ENCODE measurements at regions not wholly inside any gene's neighbourhood (a gene's known extent, or its start where the extent isn't known, plus 50 kb on each side); places are given as distances from the start of the nearest gene placed in this dataset.

DNA sequence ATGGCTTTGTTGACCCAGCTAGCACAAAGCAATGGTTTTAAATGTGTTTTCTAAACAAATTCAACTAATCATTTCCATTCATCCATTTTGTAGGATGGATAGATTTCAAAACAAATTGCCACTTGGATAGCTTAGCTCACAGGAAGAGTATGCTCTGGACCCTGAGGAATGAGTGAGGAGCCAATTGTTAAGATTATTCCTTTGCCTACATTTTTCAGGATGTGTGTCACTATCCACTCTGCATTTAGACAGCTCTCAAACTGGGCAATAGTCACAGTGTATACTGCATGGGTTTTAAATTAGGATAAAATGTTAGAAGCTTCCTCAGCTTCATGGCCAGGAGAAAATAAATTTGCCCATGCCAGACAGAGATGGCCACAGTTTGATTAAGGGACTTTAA lies 605.6 kb upstream of the TEX47 start:
- ATAC-seq (no peak), DNase-seq (no peak)
- peaks cover 0 to 2% (median 0%) of the 10 kb centered on the region in 12 donors for H3K9me3 ChIP-seq
- H3K27ac ChIP-seq, result no peak overlapping the region
- no peaks in the 10 kb centered on the region for H3K36me3 ChIP-seq
- TF ChIP-seq POLR2A (IDR thresholded peaks at IDR 0.05), result no peak
- no peaks in the 10 kb centered on the region for H3K27me3 ChIP-seq
- no peak overlapping the region for H3K4me3 ChIP-seq
- H3K4me1 ChIP-seq, result peaks cover 0 to 4% (median 0%) of the 10 kb centered on the region in 12 donors
- intact Hi-C loops (cut with DNase I), result no loop called here

DNA sequence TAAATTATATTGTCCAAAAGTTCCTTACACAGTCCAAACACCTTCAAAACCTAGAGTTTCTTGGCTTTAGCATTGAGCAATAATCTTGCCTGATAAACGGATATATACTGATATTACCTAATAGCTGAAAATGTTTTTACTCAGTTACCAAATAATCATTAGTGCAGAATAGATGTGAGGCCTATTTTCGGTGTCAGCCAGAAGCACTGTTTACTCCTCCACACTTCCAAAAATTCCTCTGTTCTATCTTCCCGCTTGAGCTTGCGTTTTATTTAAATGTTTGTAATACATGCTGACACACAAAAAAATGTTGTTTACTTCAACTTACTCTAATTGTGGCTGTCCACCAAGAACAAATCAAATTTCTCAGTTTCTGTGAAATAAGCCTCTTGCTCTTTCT lies 606.2 kb upstream of the TEX47 start:
- ATAC-seq, result no peak
- H3K36me3 ChIP-seq, result no peaks in the 10 kb centered on the region
- H3K27me3 ChIP-seq, result no peaks in the 10 kb centered on the region
- H3K4me3 ChIP-seq, result no peak overlapping the region
- H3K9me3 ChIP-seq, result peaks cover 0 to 2% (median 0%) of the 10 kb centered on the region in 12 donors
- 58 to 69% (median 63%) methylated on average over 4 of the region's 4 CpGs for WGBS, 4 donors
- intact Hi-C loops (cut with DNase I), result no loop called here
- no peak for TF ChIP-seq POLR2A (IDR thresholded peaks at IDR 0.05)
- TF ChIP-seq, protein P1, sequence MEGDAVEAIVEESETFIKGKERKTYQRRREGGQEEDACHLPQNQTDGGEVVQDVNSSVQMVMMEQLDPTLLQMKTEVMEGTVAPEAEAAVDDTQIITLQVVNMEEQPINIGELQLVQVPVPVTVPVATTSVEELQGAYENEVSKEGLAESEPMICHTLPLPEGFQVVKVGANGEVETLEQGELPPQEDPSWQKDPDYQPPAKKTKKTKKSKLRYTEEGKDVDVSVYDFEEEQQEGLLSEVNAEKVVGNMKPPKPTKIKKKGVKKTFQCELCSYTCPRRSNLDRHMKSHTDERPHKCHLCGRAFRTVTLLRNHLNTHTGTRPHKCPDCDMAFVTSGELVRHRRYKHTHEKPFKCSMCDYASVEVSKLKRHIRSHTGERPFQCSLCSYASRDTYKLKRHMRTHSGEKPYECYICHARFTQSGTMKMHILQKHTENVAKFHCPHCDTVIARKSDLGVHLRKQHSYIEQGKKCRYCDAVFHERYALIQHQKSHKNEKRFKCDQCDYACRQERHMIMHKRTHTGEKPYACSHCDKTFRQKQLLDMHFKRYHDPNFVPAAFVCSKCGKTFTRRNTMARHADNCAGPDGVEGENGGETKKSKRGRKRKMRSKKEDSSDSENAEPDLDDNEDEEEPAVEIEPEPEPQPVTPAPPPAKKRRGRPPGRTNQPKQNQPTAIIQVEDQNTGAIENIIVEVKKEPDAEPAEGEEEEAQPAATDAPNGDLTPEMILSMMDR (IDR thresholded peaks at IDR 0.05), result no peak
- no peak overlapping the region for H3K27ac ChIP-seq
- peaks cover 0 to 4% (median 0%) of the 10 kb centered on the region in 12 donors for H3K4me1 ChIP-seq
- DNase-seq, result no peak

DNA sequence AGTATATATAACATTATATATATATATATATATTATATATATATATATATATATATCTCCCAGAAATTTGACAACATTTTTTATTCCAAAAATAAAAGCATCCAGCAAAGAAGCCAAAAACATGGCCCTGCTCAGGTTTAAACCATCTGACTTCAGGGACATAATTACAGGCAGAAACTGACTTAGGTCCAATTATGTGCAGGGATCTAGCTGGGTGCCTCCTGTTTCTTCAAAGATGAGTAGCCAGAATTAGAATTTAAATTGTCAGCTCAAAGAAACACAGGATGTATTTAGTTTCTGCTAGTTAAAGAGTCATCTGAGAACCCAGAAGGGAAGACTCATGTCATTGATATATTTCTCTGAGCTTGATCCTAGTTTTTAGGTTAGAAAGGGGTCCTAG lies 656.4 kb upstream of the TEX47 start:
- TF ChIP-seq, protein P1 (IDR thresholded peaks at IDR 0.05), result no peak
- no peak for TF ChIP-seq POLR2A (IDR thresholded peaks at IDR 0.05)
- no peaks in the 10 kb centered on the region for H3K4me1 ChIP-seq
- H3K9me3 ChIP-seq, result no peaks in the 10 kb centered on the region
- H3K27ac ChIP-seq, result no peak overlapping the region
- no peaks in the 10 kb centered on the region for H3K27me3 ChIP-seq
- intact Hi-C loops (cut with DNase I), result no loop called here
- H3K4me3 ChIP-seq, result no peak overlapping the region
- no peaks in the 10 kb centered on the region for H3K36me3 ChIP-seq
- ATAC-seq, result no peak
- no peak for DNase-seq

DNA sequence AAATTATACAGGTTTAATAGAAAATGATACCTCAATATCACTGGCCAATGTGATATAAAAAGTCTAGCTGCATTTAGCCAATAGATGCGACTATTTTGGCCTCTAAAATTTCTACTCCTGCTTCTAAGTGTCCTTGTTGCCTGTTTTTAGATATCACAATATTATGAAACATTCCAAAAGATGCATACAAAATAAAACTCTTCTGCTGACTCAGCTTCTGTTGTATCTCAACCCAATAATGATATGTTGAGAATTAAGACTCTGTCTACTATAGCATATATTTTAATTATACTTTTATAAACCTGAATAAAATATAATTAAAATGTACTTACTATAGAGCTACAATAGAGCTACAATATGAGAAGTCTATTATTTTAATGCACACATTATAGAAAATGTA lies 661.0 kb upstream of the TEX47 start:
- peaks cover 0 to 5% (median 0%) of the 10 kb centered on the region in 12 donors for H3K9me3 ChIP-seq
- no peaks in the 10 kb centered on the region for H3K36me3 ChIP-seq
- H3K4me1 ChIP-seq, result no peaks in the 10 kb centered on the region
- no peak overlapping the region for H3K27ac ChIP-seq
- intact Hi-C loops (cut with DNase I), result no loop called here
- TF ChIP-seq POLR2A (IDR thresholded peaks at IDR 0.05), result no peak
- TF ChIP-seq, protein P1 (IDR thresholded peaks at IDR 0.05), result no peak
- DNase-seq (no peak), ATAC-seq (no peak)
- 58 to 76% (median 59%) methylated on average over 1 of the region's 1 CpG for whole genome bisulfite sequencing, 4 donors
- no peaks in the 10 kb centered on the region for H3K27me3 ChIP-seq
- H3K4me3 ChIP-seq, result no peak overlapping the region

DNA sequence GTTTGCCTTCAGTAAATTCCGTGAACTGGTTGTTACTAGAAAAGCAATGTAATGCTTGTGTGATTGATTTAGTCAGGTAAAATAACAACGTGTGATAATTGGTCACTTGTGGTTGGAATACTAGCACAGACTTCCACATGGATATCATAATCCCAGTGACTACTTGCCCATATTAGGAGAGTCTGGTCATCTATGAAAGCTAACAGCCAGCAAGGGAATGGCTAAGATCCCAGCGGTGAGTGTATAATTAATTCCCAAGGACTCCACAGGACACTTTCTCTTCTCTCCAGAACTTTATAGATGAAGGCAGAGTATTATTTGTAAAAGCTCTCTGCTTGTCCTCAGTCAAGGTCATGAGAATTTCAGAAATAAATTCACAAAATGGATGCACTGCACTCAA lies 662.6 kb upstream of the TEX47 start:
- H3K4me3 ChIP-seq, result no peak overlapping the region
- intact Hi-C loops (cut with DNase I), result no loop called here
- no peak overlapping the region for H3K27ac ChIP-seq
- TF ChIP-seq, protein P1 (IDR thresholded peaks at IDR 0.05), result no peak
- TF ChIP-seq POLR2A (IDR thresholded peaks at IDR 0.05), result no peak
- peaks cover 0 to 5% (median 0%) of the 10 kb centered on the region in 12 donors for H3K9me3 ChIP-seq
- ATAC-seq (no peak), DNase-seq (no peak)
- H3K36me3 ChIP-seq, result no peaks in the 10 kb centered on the region
- H3K4me1 ChIP-seq, result no peaks in the 10 kb centered on the region
- H3K27me3 ChIP-seq, result no peaks in the 10 kb centered on the region
- WGBS, 4 donors, result 66 to 77% (median 70%) methylated on average over 3 of the region's 3 CpGs

All from heart left ventricle (tissue), 16 donors.